ENCODE measurements at regions not wholly inside any gene's neighbourhood (a gene's known extent, or its start where the extent isn't known, plus 50 kb on each side); places are given as distances from the start of the nearest gene placed in this dataset.

DNA sequence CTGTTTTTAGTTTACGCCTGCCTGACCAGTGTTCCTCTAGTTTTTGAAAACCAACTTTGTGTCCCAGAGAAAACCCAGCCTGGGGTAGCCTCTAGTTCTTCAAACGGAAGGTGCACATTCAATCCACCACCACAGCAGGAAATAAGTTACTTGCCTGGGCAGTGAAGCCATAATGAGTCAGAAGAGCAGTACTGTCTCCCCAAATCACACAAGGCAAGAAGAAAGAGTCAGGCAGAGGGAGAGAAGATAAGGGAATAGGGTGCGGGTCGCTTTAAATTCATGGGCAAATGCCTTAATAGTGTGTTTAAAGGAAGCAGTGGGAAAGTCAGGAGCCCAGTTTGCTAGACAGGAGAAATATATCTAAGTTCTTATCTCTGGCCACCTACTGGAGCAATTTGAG is 333.8 kb upstream of the GRIA3 start:
- TF ChIP-seq EP300 (IDR thresholded peaks at IDR 0.05) (no peak), POLR2A (IDR thresholded peaks at IDR 0.05) (no peak)
- TF ChIP-seq, protein P1, sequence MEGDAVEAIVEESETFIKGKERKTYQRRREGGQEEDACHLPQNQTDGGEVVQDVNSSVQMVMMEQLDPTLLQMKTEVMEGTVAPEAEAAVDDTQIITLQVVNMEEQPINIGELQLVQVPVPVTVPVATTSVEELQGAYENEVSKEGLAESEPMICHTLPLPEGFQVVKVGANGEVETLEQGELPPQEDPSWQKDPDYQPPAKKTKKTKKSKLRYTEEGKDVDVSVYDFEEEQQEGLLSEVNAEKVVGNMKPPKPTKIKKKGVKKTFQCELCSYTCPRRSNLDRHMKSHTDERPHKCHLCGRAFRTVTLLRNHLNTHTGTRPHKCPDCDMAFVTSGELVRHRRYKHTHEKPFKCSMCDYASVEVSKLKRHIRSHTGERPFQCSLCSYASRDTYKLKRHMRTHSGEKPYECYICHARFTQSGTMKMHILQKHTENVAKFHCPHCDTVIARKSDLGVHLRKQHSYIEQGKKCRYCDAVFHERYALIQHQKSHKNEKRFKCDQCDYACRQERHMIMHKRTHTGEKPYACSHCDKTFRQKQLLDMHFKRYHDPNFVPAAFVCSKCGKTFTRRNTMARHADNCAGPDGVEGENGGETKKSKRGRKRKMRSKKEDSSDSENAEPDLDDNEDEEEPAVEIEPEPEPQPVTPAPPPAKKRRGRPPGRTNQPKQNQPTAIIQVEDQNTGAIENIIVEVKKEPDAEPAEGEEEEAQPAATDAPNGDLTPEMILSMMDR (IDR thresholded peaks at IDR 0.05): no peak
